HS-5 (cell line): ENCODE measurements at regions not wholly inside any gene's neighbourhood (a gene's known extent, or its start where the extent isn't known, plus 50 kb on each side); places are given as distances from the start of the nearest gene placed in this dataset.
"Not testable (repeated sequence)": the region's sequence is repeated elsewhere in the genome, so short reads cannot be mapped to it uniquely, and the experiment has no call there.

Source experiments
- DNase-seq: peaks from one replicate; pipeline ENCODE4 v3.0.0-alpha.2; 2012; ENCODE audit warnings: low read depth

DNA sequence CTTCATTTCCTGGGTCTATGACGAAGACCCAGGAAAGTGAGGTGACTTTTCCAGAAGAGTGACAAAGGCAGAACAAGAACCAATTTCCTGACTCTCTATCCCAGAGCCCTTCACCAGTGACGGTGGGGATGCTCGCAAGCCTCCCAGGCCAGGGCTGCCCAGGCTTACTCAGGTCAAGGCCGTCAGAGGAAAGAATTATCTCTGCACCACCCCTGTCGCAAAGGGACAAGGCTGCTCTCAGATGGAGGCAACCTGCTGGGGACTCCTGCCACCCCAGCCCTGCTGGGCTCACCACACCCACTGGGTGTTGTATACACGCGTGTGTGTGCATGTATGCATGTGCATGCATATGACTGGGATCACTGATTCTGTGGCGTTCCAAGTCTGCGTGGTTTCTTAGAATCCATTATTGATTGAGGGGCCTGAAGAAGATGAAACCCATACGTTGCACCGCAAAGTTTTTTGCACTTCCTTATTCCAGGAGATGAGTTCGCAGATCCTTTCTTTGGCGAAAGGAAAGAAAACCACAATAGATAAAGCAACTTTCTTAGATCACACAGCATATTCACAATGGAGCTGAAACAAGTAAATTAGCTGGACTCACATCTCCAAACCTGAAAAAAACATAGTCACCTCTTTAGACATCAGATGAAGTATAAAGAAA is 255.8 kb downstream of the RHOU start:
- no peak for DNase-seq

DNA sequence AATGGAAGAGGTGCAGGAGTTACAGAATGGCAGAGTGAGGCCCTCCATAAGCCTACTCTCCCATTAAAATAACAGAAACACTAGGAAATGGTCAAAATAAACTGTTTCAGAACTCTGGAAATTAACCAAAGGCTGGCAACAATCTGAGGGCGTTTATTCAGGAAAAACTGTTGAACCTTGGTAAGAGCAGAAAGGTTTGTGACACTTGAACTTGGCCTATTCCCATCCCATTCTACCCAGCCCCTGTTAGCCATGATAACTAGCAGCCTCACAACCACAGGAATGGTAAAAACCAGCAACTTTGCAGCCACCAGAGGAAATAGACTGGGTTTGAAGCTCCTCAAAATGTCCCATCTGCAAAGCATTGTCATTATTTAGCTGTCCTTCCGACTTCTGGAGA is 256.8 kb downstream of the RHOU start:
- DNase-seq, result no peak

DNA sequence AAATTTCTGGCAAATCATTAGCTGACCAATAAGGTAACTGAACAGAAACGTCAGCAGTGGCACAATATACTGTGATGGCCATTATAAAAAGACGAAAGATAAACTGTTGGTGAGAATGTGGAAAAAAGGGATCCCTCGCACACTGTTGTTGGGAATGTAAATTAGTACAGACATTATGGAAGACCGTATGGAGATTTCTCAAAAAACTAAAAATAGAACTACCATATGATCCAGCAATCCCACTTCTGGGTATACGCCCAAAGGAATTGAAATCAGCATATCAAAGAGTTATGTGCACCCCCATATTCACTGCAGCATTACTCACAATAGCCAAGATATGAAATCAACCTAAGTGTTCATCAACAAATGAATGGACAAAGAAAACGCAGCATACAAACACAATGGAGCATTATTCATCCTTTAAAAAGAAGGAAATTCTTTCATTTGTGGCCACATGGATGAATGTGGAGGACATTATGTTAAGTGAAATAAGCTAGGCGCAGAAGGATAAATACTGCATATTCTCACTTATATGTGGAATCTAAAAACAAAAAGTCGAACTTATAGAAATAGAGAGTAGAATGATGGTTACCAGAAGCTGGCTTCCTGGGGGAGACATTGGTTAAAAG is 257.7 kb downstream of the RHOU start:
- no peak for DNase-seq

DNA sequence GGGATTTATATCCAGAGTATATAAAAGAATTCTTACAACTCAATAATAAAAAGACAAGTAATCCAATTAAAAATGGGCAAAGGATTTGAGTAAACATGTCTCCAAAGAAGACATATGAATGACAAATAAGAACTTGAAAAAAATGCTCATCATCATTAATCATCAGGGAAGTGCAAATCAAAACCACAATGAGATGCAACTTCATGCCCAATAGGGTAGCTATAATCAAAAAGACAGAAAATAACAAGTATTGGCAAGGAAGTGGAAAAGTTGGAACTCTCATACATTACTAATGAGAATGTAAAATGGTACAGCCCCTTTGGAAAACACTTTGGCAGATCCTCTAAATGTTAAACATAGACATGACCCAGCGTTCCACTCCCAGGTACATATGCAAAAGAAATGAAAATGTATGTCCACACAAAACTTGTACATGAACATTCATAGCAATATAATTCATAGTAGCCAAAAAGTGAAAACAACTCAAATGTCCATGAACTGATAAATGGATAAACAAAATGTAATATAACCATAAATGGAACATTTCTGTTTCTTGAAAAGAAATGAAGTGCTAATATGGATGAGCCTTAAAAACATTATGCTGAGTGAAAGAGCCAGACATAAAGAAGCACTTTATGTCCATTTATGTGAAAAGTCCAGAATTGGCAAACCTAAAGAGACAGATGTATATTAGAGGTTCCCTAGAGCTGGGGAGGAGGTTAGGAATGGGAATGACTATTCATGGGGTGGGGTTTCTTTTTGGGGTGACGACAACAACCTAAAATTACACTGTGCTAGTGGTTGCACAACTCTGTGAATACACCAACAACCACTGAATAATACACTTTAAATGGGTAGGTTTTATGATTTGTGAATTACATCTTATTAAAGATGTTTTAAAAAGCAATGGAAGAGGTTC is 259.7 kb downstream of the RHOU start:
- DNase-seq, result no peak

DNA sequence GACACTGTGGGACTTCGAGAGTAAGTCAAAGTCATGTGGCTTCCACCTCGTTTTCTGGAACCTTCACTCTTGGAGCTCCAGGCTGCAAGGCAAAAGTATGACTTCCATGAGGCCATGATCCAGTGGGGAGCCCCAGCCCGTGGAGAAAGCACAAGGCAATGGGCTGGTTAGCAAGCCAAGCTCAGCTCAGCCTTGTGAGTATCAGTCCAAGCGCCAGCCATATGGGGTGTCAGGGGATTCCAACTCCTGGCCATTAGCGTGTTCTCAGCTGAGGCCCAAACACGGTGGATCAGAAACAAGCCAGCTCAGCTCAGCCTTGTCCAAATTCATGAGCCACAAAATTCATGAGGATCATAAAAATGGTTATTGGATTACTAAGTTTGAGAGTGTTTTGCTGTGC is 261.0 kb downstream of the RHOU start:
- DNase-seq, result no peak

DNA sequence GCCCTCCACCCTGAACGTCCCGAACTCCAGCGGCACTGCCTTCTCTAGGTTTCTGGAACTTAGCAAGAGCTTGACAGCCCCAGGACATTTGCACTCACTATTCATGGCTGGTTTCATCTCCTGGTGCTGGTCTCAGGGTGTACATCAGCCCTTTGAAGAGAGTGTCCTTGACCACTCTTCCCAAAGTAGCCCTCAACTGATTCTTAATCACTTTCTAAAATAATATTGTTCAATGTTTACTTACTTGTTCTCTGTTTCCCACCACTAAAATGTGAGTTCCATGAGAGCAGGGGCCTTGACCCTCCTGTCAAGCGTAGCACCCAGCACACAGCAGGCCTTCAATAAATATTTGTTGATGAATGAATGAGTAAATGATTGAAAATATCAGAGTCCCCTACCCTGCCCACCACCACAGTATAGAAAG is 262.5 kb downstream of the RHOU start:
- DNase-seq, result no peak

DNA sequence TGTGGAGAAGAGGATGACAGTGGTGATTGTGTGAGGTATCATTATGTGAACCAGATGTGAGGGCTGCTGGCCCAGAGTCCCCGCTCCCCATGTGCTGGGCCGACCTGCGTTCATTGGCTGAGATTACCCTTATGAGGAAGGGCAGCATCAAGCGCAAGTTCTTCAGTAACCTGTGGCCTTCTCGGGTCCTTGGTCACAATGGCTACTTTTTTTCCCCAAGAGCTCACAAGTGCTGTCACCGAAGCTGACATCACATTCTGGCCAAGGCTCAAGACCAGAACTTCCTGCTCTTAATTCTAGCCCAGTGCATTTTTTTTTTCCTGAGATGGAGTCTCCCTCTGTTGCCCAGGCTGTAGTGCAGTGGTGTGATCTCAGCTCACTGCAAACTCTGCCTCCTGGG is 262.9 kb downstream of the RHOU start:
- DNase-seq, result no peak

DNA sequence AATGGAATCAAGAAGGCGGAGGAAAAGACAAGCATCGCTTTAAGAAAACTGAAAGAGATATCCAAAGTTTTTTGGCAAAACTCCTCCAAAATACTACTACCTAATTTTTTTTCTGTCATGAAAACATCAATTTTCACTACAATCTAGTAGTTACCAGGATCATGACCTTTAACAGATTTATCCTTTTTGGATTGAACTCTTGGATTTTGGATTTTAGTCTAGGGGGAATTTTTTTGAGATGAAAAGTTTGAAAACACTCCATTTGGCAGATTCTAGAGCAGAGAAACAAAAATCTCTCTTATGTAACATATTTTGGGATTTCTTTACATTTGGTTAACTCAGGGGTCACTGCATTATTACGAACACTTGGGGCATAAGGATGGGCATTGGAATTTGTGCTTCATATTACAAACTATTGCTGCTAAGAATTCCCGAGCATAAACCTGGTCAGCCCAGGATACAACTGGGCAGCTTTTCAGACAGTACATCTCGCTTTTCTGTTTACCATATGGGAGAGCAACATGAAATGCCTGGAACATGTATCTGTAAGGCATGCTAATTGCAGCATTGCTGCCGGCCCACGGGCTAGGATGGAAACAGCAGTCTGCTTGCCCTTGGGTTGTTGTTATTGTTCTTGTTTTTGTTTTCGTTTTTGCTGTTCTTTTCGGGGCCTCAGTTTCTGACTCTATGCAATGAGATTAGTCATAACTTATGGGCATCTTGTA is 264.3 kb downstream of the RHOU start:
- no peak for DNase-seq

DNA sequence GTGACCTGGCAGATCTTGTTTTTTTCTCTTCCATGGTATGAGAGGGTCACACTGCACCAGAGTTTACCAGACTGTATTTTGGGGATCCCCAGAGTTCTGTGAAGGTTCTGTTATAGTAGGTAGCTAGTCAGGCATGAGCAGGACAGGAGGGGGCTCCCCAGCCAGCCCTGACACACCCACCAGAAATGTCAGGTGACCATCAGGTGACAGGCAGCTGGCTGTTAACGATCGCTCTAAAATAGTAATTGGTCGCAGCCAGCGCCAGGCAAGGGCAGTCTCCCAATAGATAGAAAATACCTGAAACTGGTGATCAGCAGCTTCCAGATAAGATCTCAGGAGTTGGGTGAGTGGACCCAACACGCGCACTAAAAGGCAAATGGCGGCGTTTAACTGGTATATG is 264.9 kb downstream of the RHOU start:
- no peak for DNase-seq

DNA sequence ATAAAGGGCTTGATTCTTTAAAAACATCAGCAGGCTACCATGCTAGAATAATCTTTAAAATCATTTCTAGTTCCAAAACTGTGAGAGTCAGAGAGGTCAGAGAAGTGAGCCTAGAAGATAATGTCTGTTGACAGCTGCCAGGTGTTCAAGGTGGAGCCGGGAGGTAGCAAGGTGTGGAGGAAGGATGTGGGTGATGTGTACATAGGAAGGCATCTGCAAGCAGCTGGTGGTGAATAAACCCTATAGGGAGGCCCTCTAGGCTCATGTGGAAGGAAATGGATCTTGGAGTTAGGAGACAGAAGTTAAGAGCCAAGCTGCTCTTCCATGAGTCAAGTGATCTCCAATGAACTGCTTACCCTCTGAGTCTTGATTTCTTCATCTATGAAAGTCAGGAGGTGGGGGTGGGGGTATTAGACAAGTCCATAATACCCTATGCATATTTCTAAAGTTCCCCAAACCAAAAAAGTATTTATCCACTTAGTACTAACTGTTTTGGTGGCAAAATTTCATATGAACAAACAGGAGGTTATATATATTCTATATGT is 266.3 kb downstream of the RHOU start:
- no peak for DNase-seq

DNA sequence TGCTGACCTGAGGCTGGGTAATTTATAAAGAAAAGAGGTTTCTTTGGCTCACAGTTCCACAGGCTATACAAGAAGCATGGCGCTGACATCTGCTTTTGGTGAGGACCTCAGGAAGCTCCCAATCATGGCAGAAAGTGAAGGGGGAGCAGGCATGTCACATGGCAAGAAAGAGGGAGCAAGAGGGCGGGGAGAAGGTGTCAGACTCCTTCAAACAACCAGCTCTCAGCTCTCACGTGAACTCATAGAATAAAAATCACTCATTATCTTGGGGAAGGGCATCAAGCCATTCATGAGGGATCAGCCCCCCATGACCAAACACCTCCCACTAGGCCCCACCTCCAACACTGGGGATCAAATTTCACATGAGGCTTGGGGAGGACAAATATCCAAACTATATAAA is 266.8 kb downstream of the RHOU start:
- DNase-seq, result no peak

DNA sequence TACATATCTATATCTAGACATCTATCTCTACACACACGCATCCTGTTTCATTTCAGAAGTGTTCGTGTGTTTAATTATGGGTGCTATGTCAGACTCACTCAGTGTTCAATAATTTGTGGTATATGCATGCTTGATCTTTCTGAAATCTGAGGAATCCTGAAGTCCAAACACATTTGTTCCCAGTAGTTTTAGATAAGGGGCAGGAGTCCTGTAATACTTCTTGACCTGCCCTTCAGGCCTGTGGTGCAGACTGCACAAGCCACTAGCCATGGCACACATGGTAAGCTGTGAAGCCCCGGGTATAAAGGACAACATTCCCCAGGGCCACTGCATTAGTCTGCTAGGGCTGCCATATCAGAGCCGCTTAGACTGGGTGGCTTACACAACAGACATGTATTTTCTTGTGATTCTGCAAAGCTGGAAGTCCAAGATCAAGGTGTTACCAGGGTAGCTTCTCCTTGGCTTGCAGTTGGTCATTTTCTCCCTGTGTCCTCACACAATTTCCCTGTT is 267.2 kb downstream of the RHOU start:
- DNase-seq, result no peak

DNA sequence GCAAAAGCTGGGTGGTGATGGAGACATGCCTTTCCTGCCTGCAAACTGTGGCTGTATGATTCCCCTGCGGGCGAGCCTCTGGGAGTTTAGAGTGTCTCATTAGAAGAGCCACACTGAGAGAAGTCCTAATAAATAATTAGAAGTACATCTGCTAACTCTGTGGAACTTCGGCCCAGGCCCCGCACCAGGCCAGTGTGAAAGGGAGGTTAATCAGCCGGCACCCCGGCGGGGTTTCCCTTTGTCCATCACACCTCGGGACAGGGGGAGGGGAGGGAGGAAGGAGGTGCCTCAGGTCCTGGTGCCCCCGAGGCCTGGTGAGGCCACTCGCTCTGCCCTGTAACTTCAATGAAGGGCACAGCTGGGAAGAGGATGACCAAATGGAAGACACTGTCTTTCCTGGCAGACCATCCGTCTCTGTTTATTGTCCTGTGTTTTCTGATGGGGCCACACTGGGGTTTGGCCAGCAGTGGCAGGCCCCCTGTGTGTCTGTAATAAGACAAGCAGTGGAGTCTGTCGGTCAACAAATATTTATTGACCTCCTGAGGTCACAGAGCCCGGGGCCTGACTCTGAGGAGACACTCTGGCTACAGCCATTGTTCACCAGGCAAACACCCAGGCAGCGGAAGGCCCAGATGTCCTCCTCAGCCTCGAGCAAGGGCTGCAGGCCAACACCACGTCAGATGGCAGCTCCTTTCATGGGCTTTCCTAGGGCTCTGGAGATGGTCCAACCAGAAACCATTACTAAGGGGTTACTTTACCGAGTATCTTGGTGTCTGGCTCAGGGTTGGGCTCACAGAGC is 267.5 kb upstream of the RAB4A start:
- no peak for DNase-seq

DNA sequence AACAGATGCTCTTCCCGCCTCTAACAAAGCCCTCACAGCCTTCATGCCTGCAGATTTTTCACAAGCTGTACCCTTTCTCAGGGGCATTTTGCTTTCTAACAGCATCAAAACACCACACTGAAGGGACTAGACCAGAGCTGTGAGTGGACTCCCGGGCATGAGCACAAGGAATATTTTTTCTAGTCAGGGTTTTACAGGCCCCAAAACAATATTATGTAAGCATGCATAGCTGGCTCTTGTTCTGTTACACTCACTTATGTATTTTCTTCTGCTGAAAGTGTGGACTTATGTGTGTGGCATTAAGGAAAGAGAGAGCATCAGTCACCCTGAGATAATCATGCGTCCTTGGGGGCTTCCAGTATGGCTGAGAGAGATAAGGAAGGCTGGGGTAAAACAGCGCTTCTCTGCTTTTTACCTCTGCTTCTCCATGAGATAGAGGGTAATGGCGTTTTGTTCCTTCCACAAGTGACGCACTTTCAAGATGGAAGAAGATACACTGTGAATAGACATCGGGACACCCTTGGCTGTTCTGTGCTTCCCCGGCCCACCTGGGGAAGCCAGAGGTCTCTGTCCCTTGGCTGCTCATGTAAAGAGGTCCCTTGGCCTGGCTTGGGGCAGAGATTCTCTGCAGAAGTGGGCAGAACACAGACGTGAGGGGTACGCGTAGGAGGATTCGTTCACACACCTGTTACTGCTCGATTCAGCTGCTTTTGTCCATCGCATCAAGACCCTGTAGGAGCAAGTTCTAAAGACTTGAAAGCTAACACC is 266.7 kb upstream of the RAB4A start:
- DNase-seq, result no peak

DNA sequence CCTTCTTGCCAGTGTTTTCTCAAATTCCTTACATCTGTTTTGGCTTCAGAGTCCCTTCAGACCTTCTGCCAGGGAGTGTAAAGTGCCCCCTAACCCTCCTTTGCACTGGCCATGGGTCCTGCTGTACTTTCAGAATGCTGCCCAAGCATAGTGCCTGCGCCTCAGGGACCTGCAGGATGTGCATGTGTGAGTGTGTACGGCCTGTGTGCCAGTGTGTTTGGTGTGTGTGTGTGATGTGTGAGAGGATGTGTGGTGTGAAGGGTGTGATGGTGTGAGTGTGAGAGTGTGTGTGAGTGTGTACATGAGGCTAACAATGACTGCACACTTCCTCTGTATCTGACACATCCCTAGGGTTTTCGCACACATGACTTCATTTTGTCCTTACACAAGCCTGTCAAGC is 265.8 kb upstream of the RAB4A start:
- DNase-seq, result no peak

DNA sequence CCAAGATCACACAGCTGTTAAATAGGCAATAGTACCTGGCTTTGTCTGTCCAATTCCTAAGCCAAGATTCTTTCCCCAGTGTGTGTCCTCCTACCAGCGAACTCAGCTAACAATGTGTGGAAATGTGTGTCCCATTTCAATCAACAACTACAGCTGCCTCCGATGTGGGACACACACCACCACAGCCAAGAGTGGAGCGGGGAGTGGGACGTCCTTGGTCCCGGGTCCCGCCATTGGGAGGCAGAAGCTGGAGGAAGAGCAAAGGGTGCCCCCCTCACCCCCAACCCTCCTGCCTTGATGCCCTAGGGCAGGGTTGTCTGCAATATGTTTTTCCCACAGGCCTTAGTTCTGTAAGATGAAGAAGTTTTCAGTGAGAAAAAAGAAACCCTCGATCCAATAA is 265.4 kb upstream of the RAB4A start:
- no peak for DNase-seq

DNA sequence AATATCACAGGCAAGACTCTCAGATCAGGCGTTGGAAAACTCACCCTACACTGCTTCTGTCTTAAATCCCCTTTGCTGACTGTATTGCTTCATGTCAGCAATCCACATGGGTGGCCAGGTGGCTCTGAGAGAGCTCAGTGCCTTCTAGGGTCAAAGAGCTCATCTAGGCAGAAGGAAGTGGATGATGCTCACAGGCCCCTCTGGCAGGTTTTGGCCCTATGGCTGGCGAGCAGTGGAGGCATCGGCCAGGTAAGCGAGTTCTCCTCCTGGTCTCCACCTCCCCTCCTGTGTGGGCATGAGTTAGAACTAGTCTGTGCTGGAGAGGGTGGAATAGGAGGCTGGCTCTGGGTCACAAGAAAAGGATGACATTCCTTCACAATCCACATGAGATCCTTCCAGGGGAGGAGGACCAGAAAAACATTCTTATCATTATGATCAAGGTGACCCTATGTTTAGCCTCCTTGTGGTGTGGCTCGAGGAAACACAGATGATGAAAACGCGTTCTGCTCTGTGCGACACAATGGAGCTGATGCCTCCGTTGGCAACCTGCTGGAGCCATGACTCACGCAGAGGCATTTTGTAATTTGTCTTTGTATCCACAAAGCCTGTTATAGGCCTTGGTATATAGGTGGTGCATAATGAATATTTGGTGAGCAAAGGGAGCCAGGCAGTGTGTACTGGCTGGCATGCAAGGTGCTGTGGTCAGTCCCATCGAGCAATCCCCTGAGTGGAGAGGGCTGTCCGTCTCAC is 264.6 kb upstream of the RAB4A start:
- no peak for DNase-seq

DNA sequence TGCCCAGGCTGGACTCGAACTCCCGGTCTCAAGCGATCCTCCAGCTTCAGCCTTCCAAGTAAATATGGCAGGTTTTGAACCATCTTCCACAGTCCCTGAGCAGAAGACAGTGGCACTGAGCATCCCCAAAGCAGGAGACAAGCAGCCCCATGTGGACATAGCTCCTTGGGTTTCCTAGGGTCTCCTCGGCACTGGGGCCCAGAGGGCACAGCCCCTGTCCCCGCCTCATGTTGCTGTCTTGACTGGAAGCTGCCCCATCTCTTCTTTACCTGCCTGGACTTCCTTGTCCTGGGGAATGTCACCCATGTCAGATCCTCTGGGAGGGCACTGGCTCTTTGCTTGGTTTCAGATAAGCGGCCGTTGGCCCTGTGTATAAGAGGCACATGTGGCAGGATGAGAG is 263.7 kb upstream of the RAB4A start:
- DNase-seq, result no peak

DNA sequence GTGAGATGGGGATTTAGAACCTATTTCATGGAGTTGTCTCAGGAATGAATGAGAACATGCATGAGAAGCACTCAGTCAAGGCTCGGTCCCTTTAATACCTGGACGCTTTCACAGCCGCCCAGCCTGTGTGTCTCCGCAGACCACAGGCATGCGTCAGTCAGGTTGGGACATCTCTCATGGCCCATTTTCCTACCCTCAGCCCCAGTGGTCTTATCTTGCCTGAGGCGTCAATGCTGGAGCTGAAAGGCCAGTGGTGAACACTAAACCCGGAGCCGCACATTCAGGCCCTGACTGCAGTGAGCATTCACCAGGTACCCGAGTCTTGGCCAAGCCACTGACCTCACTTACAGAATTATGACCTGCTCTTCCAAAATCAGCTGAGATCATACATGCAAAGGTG is 263.2 kb upstream of the RAB4A start:
- DNase-seq, result no peak

DNA sequence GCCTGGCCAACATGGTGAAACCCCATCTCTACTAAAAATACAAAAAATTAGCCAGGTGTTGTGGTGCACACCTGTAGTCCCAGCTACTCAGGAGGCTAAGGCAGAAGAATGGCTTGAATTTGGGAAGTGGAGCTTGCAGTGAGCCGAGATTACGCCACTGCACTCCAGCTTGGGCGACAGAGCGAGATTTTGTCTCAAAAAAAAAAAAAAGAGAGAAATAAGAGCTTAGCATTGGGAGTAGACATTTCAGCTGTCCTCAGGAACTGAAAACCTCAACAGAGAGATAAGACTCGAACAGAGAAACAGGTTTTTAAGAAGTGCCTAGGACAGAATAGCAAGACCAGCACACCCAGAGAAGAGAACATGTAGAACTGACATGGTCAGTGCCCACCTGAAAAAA is 262.6 kb upstream of the RAB4A start:
- not testable (repeated sequence) for DNase-seq
